Keratinocyte (primary cell): ENCODE measurements at regions not wholly inside any gene's neighbourhood (a gene's known extent, or its start where the extent isn't known, plus 50 kb on each side); places are given as distances from the start of the nearest gene placed in this dataset.

Experiments
- DNase-seq: peaks from one replicate; pipeline ENCODE4 v3.0.0-alpha.2; 2011; ENCODE audit warnings: low read depth, missing footprints, low spot score
- FAIRE-seq: peaks from 2 replicates; lab custom pipeline; 2011; peaks lifted over from hg19 to GRCh38; lab: Jason Lieb, UNC
- H2AFZ ChIP-seq: 2 replicates; pipeline ENCODE4 v1.6.0; 2012; ENCODE audit warnings: low read length, control low read depth, inconsistent platforms; ENCODE audit not compliant: control insufficient read depth
- H3K27ac ChIP-seq: 2 replicates; pipeline ENCODE4 v1.5.1; 2011; ENCODE audit warnings: low read length; ENCODE audit not compliant: control insufficient read depth, insufficient read depth
- H3K27me3 ChIP-seq: 3 replicates; pipeline ENCODE4 v1.6.0; 2011; ENCODE audit warnings: low read length; ENCODE audit not compliant: control insufficient read depth, insufficient read depth; ENCODE audit errors: extremely low read depth
- H3K36me3 ChIP-seq, 2 experiments: 2 replicates in 1 of 2; 3 replicates in 1 of 2; pipeline ENCODE4 v1.5.1; 2011; ENCODE audit warnings: low read length in 2 of 2, mild to moderate bottlenecking in 1 of 2; ENCODE audit not compliant: control insufficient read depth in 2 of 2, insufficient read depth in 2 of 2; ENCODE audit errors: extremely low read depth in 1 of 2
- H3K4me1 ChIP-seq: 3 replicates; pipeline ENCODE4 v1.5.1; 2011; ENCODE audit warnings: low read length; ENCODE audit not compliant: control insufficient read depth, insufficient read depth; ENCODE audit errors: extremely low read depth
- H3K4me2 ChIP-seq: 3 replicates; pipeline ENCODE4 v1.6.0; 2011; ENCODE audit warnings: low read depth, low read length; ENCODE audit not compliant: control insufficient read depth, insufficient read depth; ENCODE audit errors: extremely low read depth
- H3K4me3 ChIP-seq, 3 experiments: fragments of 200-600 bp in 1 of 3; sonication (generic) in 1 of 3; 2 replicates in 2 of 3; 3 replicates in 1 of 3; pipeline ENCODE4 v1.5.1; 2011 to 2016; ENCODE audit warnings: low read length in 3 of 3, mild to moderate bottlenecking in 3 of 3, control low read depth in 2 of 3, inconsistent platforms in 1 of 3, low read depth in 1 of 3, mixed read lengths in 1 of 3, mixed run types in 1 of 3, moderate library complexity in 1 of 3; ENCODE audit not compliant: control insufficient read depth in 2 of 3, insufficient read depth in 2 of 3; ENCODE audit errors: extremely low read depth in 1 of 3
- H3K79me2 ChIP-seq: 2 replicates; pipeline ENCODE4 v1.6.0; 2012; ENCODE audit warnings: low read length; ENCODE audit not compliant: control insufficient read depth, insufficient read depth
- H3K9ac ChIP-seq: 3 replicates; pipeline ENCODE4 v1.6.0; 2011; ENCODE audit warnings: low read length; ENCODE audit not compliant: control insufficient read depth, insufficient read depth; ENCODE audit errors: extremely low read depth
- H3K9me1 ChIP-seq: 3 replicates; pipeline ENCODE4 v1.6.0; 2011; ENCODE audit warnings: low read length; ENCODE audit not compliant: control insufficient read depth, insufficient read depth; ENCODE audit errors: extremely low read depth
- H3K9me3 ChIP-seq: 2 replicates; pipeline ENCODE4 v1.5.1; 2012; ENCODE audit warnings: low read depth, low read length; ENCODE audit not compliant: control insufficient read depth
- H4K20me1 ChIP-seq: 3 replicates; pipeline ENCODE4 v1.6.0; 2011; ENCODE audit warnings: low read length; ENCODE audit not compliant: control insufficient read depth, insufficient read depth; ENCODE audit errors: extremely low read depth
- EZH2 ChIP-seq: IDR thresholded peaks from one replicate; pipeline ENCODE4 v1.6.1; 2012; ENCODE audit warnings: inconsistent platforms, mild to moderate bottlenecking, low read length, moderate library complexity
- dilution Hi-C: fragments of 300-500 bp; cut with MboI; formaldehyde crosslinking; loops from one replicate; pipeline ENCODE4 v1.7.0; 2020; ENCODE audit warnings: low sequenced_read_pairs; ENCODE audit not compliant: extremely low pct_ligation_motif_present
- TF ChIP-seq, protein P1 (sequence below), 3 experiments: IDR thresholded peaks in 1 of 3; conservative IDR thresholded peaks in 1 of 3; optimal IDR thresholded peaks in 1 of 3; 2 replicates in 2 of 3; 3 replicates in 1 of 3; pipeline versions ENCODE3 to v1.5.1; 2011; ENCODE audit warnings: low read length in 3 of 3, mild to moderate bottlenecking in 3 of 3, moderate library complexity in 2 of 3, control low read depth in 1 of 3, inconsistent platforms in 1 of 3; ENCODE audit not compliant: insufficient read depth in 2 of 3; ENCODE audit errors: extremely low read depth in 1 of 3

DNA sequence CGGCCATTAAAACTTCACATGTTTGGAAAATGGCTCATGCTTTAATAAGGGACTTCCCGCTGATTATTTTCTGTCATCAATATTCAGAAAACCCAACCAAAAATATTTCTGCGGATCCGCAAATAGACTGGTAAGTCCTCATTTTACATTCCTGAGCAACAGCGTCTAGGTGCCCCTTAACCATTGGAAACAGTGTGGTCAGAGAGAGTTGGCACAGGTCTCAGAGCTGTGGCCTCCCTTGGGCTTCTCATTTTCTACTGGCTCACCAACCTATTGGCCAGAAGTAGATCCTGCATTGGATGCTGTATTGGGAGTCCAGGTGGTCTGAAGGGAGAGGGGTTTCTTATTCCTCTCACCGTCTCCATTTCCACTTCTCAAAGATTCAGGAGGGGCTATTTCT lies 348.1 kb upstream of the DCBLD2 start:
- FAIRE-seq (no peak), DNase-seq (no peak)
- no peak for TF ChIP-seq EZH2
- TF ChIP-seq, protein P1, sequence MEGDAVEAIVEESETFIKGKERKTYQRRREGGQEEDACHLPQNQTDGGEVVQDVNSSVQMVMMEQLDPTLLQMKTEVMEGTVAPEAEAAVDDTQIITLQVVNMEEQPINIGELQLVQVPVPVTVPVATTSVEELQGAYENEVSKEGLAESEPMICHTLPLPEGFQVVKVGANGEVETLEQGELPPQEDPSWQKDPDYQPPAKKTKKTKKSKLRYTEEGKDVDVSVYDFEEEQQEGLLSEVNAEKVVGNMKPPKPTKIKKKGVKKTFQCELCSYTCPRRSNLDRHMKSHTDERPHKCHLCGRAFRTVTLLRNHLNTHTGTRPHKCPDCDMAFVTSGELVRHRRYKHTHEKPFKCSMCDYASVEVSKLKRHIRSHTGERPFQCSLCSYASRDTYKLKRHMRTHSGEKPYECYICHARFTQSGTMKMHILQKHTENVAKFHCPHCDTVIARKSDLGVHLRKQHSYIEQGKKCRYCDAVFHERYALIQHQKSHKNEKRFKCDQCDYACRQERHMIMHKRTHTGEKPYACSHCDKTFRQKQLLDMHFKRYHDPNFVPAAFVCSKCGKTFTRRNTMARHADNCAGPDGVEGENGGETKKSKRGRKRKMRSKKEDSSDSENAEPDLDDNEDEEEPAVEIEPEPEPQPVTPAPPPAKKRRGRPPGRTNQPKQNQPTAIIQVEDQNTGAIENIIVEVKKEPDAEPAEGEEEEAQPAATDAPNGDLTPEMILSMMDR (optimal IDR thresholded peaks at IDR 0.05 in 1 of 3, IDR thresholded peaks at IDR 0.05 in 1 of 3, conservative IDR thresholded peaks at IDR 0.05 in 1 of 3; ENCODE audit: extremely low read depth in 1 of 3, insufficient read depth in 2 of 3, low read length in 3 of 3), result no peak
- dilution Hi-C loops, result no loop called here
- H3K4me1 ChIP-seq, result peaks cover 34% of the 10 kb centered on the region
- no peak overlapping the region for H3K27ac ChIP-seq
- no peaks in the 10 kb centered on the region for H4K20me1 ChIP-seq
- H3K4me2 ChIP-seq, result no peak overlapping the region
- H3K9me1 ChIP-seq, result no peaks in the 10 kb centered on the region
- H3K9ac ChIP-seq, result no peak overlapping the region
- H3K4me3 ChIP-seq, result no peak overlapping the region
- H3K79me2 ChIP-seq, result no peaks in the 10 kb centered on the region
- H3K27me3 ChIP-seq, result no peaks in the 10 kb centered on the region
- no peak overlapping the region for H2AFZ ChIP-seq
- no peaks in the 10 kb centered on the region for H3K36me3 ChIP-seq
- H3K9me3 ChIP-seq, result no peaks in the 10 kb centered on the region

DNA sequence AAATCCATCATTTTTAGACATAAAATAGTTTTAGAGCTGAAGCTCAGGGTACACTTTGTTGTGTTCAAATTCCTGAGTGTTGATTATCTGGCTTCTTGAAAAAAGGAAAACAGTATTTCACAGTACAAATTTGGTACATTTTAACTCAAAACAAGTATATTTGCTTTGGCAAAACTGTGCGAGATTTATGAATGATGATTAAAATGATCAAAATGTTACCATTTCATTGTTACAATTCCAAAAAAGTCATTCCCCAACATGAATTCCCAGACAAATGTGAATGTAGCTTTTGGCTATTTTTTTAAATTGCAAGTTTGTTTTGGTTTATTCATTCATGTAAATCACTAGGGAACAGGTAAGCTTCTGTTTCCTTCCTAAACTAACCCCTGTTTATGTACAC lies 347.4 kb upstream of the DCBLD2 start:
- no peak overlapping the region for H3K27ac ChIP-seq
- no peak overlapping the region for H3K4me2 ChIP-seq
- DNase-seq, result no peak
- H3K4me3 ChIP-seq, result no peak overlapping the region
- H4K20me1 ChIP-seq, result no peaks in the 10 kb centered on the region
- no peaks in the 10 kb centered on the region for H3K79me2 ChIP-seq
- H3K27me3 ChIP-seq, result no peaks in the 10 kb centered on the region
- no peak for FAIRE-seq
- dilution Hi-C loops, result no loop called here
- H3K9ac ChIP-seq, result no peak overlapping the region
- peaks cover 34% of the 10 kb centered on the region for H3K4me1 ChIP-seq
- H2AFZ ChIP-seq, result no peak overlapping the region
- no peaks in the 10 kb centered on the region for H3K9me1 ChIP-seq
- no peaks in the 10 kb centered on the region for H3K36me3 ChIP-seq
- TF ChIP-seq EZH2, result no peak
- TF ChIP-seq, protein P1 (optimal IDR thresholded peaks at IDR 0.05 in 1 of 3, IDR thresholded peaks at IDR 0.05 in 1 of 3, conservative IDR thresholded peaks at IDR 0.05 in 1 of 3; ENCODE audit: extremely low read depth in 1 of 3, insufficient read depth in 2 of 3, low read length in 3 of 3), result no peak
- no peaks in the 10 kb centered on the region for H3K9me3 ChIP-seq
